ENCODE measurements at regions not wholly inside any gene's neighbourhood (a gene's known extent, or its start where the extent isn't known, plus 50 kb on each side); places are given as distances from the start of the nearest gene placed in this dataset.

- TF ChIP-seq CTCF (IDR thresholded peaks at IDR 0.05; ENCODE audit: poor library complexity) (no peak), EZH2phosphoT487 (IDR thresholded peaks at IDR 0.05; ENCODE audit: low read depth, severe bottlenecking, unreplicated experiment) (no peak)
These were observed 637.1 kb upstream of the CHAC2 start for GRCh38 chr2:53130441-53130943.
